DMS53 treated with DMSO at 0.1 percent for 48 hours (cell line): ENCODE measurements at regions not wholly inside any gene's neighbourhood (a gene's known extent, or its start where the extent isn't known, plus 50 kb on each side); places are given as distances from the start of the nearest gene placed in this dataset.

ENCODE experiments used
- DNase-seq: peaks from one replicate; lab custom pipeline; 2025; ENCODE audit not compliant: unreplicated experiment; lab: John Stamatoyannopoulos, UW

GRCh38 chr3:73727117-73727821 is 102.5 kb upstream of the PDZRN3 start:
- no peak for DNase-seq

GRCh38 chr3:73723596-73723995 is 98.9 kb upstream of the PDZRN3 start:
- no peak for DNase-seq

GRCh38 chr3:73719861-73720260 is 95.1 kb upstream of the PDZRN3 start:
- DNase-seq = no peak

- no peak for DNase-seq
Measured at GRCh38 chr3:73719413-73719851, 94.7 kb upstream of the PDZRN3 start.

- no peak for DNase-seq
Measured at GRCh38 chr3:73718326-73719110, 93.8 kb upstream of the PDZRN3 start.

- peak; percentile 49 for DNase-seq
Measured at GRCh38 chr3:73716418-73716817, 91.7 kb upstream of the PDZRN3 start.

GRCh38 chr3:73710340-73710739 is 85.6 kb upstream of the PDZRN3 start:
- no peak for DNase-seq

- DNase-seq = no peak
Measured at GRCh38 chr3:73709712-73710111, 85.0 kb upstream of the PDZRN3 start.

- DNase-seq = no peak
Measured at GRCh38 chr3:73708956-73709355, 84.2 kb upstream of the PDZRN3 start.

- no peak for DNase-seq
Measured at GRCh38 chr3:73707772-73708171, 83.0 kb upstream of the PDZRN3 start.

GRCh38 chr3:73706771-73707170 is 82.0 kb upstream of the PDZRN3 start:
- DNase-seq = no peak

- no peak for DNase-seq
Measured at GRCh38 chr3:73705792-73706191, 81.1 kb upstream of the PDZRN3 start.

GRCh38 chr3:73699327-73699726 is 74.6 kb upstream of the PDZRN3 start:
- no peak for DNase-seq

- no peak for DNase-seq
Measured at GRCh38 chr3:73697020-73697419, 72.3 kb upstream of the PDZRN3 start.

- DNase-seq = no peak
Measured at GRCh38 chr3:73695841-73696240, 71.1 kb upstream of the PDZRN3 start.

- no peak for DNase-seq
Measured at GRCh38 chr3:73694983-73695757, 70.4 kb upstream of the PDZRN3 start.

- no peak for DNase-seq
Measured at GRCh38 chr3:73687106-73688004, 62.6 kb upstream of the PDZRN3 start.

- peak; percentile 79 for DNase-seq
Measured at GRCh38 chr3:73685061-73685460, 60.3 kb upstream of the PDZRN3 start.

GRCh38 chr3:73683706-73684105 is 59.0 kb upstream of the PDZRN3 start:
- no peak for DNase-seq

GRCh38 chr3:73681610-73682009 is 56.9 kb upstream of the PDZRN3 start:
- no peak for DNase-seq

GRCh38 chr3:73681198-73681597 is 56.5 kb upstream of the PDZRN3 start:
- DNase-seq = no peak
